Gastrocnemius medialis (tissue), 4 donors: ENCODE measurements at regions not wholly inside any gene's neighbourhood (a gene's known extent, or its start where the extent isn't known, plus 50 kb on each side); places are given as distances from the start of the nearest gene placed in this dataset.
"Not testable (repeated sequence)": the region's sequence is repeated elsewhere in the genome, so short reads cannot be mapped to it uniquely, and the experiment has no call there.

Source experiments
- POLR2A ChIP-seq, 2 donors: fragments of 450-650 bp; IDR thresholded peaks; one replicate each; pipeline ENCODE4 v1.6.1; 2017; ENCODE audit warnings: antibody characterized with exemption in 2 of 2, mild to moderate bottlenecking in 2 of 2, moderate library complexity in 2 of 2
- TF ChIP-seq, protein P1 (sequence below), 5 experiments: fragments of 450-650 bp in 3 of 5; fragments of 200-600 bp in 2 of 5; sonication (generic) in 2 of 5; IDR thresholded peaks in 4 of 5; conservative IDR thresholded peaks in 1 of 5; 1 replicate in 4 of 5; 2 replicates in 1 of 5; pipeline ENCODE4 v1.5.1; 2016 to 2019; ENCODE audit warnings: antibody characterized with exemption in 5 of 5, mild to moderate bottlenecking in 3 of 5, moderate library complexity in 3 of 5

DNA sequence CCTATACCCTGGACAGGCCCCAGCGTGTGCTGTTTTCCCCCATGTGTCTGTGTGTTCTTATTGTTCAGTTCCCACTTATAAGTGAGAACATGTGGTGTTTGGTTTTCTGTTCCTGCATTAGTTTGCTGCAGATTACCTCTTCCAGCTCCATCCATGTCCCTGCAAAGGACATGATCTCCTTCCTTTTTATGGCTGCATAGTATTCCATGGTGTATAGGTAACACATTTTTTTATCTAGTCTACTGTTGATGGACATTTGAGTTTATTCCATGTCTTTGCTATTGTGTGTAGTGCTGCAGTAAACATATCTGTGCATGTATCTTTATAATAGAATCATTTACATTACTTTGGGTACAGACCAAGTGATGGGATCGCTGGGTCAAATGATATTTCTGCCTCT, 703.6 kb upstream of the CTNND2 start:
- TF ChIP-seq, protein P1, sequence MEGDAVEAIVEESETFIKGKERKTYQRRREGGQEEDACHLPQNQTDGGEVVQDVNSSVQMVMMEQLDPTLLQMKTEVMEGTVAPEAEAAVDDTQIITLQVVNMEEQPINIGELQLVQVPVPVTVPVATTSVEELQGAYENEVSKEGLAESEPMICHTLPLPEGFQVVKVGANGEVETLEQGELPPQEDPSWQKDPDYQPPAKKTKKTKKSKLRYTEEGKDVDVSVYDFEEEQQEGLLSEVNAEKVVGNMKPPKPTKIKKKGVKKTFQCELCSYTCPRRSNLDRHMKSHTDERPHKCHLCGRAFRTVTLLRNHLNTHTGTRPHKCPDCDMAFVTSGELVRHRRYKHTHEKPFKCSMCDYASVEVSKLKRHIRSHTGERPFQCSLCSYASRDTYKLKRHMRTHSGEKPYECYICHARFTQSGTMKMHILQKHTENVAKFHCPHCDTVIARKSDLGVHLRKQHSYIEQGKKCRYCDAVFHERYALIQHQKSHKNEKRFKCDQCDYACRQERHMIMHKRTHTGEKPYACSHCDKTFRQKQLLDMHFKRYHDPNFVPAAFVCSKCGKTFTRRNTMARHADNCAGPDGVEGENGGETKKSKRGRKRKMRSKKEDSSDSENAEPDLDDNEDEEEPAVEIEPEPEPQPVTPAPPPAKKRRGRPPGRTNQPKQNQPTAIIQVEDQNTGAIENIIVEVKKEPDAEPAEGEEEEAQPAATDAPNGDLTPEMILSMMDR (IDR thresholded peaks at IDR 0.05 in 4 of 5, conservative IDR thresholded peaks at IDR 0.05 in 1 of 5) = not testable (repeated sequence)
- TF ChIP-seq POLR2A (IDR thresholded peaks at IDR 0.05) = not testable (repeated sequence)
